ENCODE measurements at regions not wholly inside any gene's neighbourhood (a gene's known extent, or its start where the extent isn't known, plus 50 kb on each side); places are given as distances from the start of the nearest gene placed in this dataset.

DNA sequence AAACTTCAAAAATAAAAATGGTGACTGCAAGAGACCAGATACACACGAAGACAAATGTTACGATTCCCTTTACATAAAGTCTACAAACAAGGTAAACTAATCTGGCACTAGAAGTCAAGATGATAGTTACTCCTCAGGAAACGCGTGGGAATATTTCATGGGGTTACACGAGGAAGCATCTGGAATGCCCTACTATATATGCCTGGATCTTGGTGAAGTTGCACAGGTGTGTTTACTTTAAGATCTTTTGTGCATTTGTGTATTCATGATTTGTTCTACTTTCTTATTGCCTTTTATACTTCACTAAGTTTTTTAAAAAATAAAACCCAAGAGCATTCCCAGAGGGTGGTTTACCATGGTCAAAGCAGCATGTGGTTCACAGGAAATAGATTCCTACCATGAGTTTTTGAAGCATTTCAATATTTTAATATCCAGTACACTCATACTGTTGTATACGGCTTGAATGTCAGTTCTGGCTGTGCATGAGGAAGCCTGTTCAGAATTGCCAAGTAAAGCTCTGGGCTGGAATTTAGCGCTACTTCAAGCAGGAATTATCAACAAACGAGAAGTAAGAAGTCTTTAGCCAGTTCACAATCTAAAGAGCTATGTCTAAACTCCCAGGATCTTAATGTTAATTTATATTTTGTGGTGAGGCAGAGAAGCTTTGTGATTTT is 239.8 kb upstream of the KLHL1 start:
- Histone ChIP-seq H3K27ac (ENCODE audit: low read depth, low read length) (no peak overlapping the region), H3K9me2 (replicated peaks; ENCODE audit: insufficient read depth, low read length) (no peaks in the 10 kb centered on the region)
- no peak for TF ChIP-seq EZH2phosphoT487 (conservative IDR thresholded peaks at IDR 0.05; ENCODE audit: low read length)
- TF ChIP-seq, protein P1, sequence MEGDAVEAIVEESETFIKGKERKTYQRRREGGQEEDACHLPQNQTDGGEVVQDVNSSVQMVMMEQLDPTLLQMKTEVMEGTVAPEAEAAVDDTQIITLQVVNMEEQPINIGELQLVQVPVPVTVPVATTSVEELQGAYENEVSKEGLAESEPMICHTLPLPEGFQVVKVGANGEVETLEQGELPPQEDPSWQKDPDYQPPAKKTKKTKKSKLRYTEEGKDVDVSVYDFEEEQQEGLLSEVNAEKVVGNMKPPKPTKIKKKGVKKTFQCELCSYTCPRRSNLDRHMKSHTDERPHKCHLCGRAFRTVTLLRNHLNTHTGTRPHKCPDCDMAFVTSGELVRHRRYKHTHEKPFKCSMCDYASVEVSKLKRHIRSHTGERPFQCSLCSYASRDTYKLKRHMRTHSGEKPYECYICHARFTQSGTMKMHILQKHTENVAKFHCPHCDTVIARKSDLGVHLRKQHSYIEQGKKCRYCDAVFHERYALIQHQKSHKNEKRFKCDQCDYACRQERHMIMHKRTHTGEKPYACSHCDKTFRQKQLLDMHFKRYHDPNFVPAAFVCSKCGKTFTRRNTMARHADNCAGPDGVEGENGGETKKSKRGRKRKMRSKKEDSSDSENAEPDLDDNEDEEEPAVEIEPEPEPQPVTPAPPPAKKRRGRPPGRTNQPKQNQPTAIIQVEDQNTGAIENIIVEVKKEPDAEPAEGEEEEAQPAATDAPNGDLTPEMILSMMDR (IDR thresholded peaks at IDR 0.05; ENCODE audit: insufficient read depth, low read length, poor library complexity, severe bottlenecking) = no peak

DNA sequence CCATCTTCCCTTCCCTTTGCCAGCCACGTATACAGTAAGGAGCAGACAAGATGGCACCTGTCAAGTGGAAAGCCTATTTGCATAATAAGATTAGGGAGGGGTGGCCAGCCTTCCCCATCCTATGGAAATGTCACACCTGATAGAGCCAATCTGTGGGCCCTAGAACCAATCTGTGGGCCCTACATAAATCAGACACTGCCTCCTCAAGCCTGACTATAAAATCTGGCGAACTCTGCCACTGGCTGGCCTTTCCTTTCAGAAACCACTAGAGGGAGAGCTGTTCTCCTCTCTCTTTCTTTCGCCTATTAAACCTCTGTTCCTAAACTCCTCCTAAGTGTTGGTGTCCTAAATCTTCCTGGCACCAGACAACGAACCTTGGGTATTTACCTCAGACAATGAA is 231.5 kb upstream of the KLHL1 start:
- H3K27me3 ChIP-seq (ENCODE audit: low read length) = no peaks in the 10 kb centered on the region
- no peak overlapping the region for H3K27ac ChIP-seq (ENCODE audit: low read depth, low read length)
- peak overlapping the region; percentile 66 for H2AFZ ChIP-seq (ENCODE audit: low read depth, low read length, severe bottlenecking)
- H3F3A ChIP-seq (ENCODE audit: insufficient read depth) = no peaks in the 10 kb centered on the region
- no peak overlapping the region for H3K4me2 ChIP-seq (ENCODE audit: low read depth, low read length, poor library complexity, severe bottlenecking)
- H3K9me3 ChIP-seq (ENCODE audit: insufficient read depth, low read length) = no peaks in the 10 kb centered on the region
- no peaks in the 10 kb centered on the region for H3K36me3 ChIP-seq (ENCODE audit: low read length)
- no peaks in the 10 kb centered on the region for H4K20me1 ChIP-seq (ENCODE audit: low read depth, low read length)
- H3K4me3 ChIP-seq (ENCODE audit: insufficient read depth, low read length, poor library complexity, severe bottlenecking) = no peak overlapping the region
- TF ChIP-seq EZH2phosphoT487 (conservative IDR thresholded peaks at IDR 0.05; ENCODE audit: low read length) = no peak
- TF ChIP-seq, protein P1 (IDR thresholded peaks at IDR 0.05; ENCODE audit: insufficient read depth, low read length, poor library complexity, severe bottlenecking) = peak; percentile 37
- H3K9me2 ChIP-seq (replicated peaks; ENCODE audit: insufficient read depth, low read length) = no peaks in the 10 kb centered on the region
- H3K9ac ChIP-seq (ENCODE audit: low read length) = no peak overlapping the region
- H3K79me2 ChIP-seq (ENCODE audit: insufficient read depth, low read length) = no peaks in the 10 kb centered on the region

More for the DNA sequence above, 239.8 kb upstream of the KLHL1 start:
- no peaks in the 10 kb centered on the region for H3K79me2 ChIP-seq (ENCODE audit: insufficient read depth, low read length)
- H3K36me3 ChIP-seq (ENCODE audit: low read length) = no peaks in the 10 kb centered on the region
- no peaks in the 10 kb centered on the region for H3F3A ChIP-seq (ENCODE audit: insufficient read depth)
- no peak overlapping the region for H3K4me3 ChIP-seq (ENCODE audit: insufficient read depth, low read length, poor library complexity, severe bottlenecking)
- H3K4me2 ChIP-seq (ENCODE audit: low read depth, low read length, poor library complexity, severe bottlenecking) = no peak overlapping the region
- no peak overlapping the region for H2AFZ ChIP-seq (ENCODE audit: low read depth, low read length, severe bottlenecking)
- no peaks in the 10 kb centered on the region for H3K27me3 ChIP-seq (ENCODE audit: low read length)
- H3K9ac ChIP-seq (ENCODE audit: low read length) = no peak overlapping the region
- H3K9me3 ChIP-seq (ENCODE audit: insufficient read depth, low read length) = no peaks in the 10 kb centered on the region
- no peaks in the 10 kb centered on the region for H4K20me1 ChIP-seq (ENCODE audit: low read depth, low read length)

DNA sequence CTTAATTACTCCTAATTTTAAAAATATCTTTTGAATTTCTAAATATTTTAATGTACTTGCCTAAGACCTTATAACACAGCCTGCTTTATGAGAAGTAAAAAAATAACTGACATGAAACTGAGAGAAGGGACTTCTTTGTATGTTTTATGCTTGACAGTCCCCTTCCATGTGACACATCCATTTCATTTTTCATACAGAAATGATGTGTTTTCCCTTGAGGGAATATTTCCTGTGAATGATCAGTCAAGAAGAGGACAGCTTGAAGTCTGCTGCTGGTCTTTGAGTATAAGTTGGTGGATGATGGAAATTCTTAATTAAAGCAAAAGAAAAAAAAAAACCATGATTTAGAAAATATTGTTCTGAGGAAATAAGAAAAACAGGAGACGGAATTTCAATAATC is 230.4 kb upstream of the KLHL1 start:
- no peaks in the 10 kb centered on the region for H3K27me3 ChIP-seq (ENCODE audit: low read length)
- no peak overlapping the region for H3K4me2 ChIP-seq (ENCODE audit: low read depth, low read length, poor library complexity, severe bottlenecking)
- H3K27ac ChIP-seq (ENCODE audit: low read depth, low read length) = no peak overlapping the region
- no peak overlapping the region for H3K4me3 ChIP-seq (ENCODE audit: insufficient read depth, low read length, poor library complexity, severe bottlenecking)
- H3K9me2 ChIP-seq (replicated peaks; ENCODE audit: insufficient read depth, low read length) = no peaks in the 10 kb centered on the region
- no peaks in the 10 kb centered on the region for H4K20me1 ChIP-seq (ENCODE audit: low read depth, low read length)
- H3K9ac ChIP-seq (ENCODE audit: low read length) = no peak overlapping the region
- H3K9me3 ChIP-seq (ENCODE audit: insufficient read depth, low read length) = no peaks in the 10 kb centered on the region
- H3F3A ChIP-seq (ENCODE audit: insufficient read depth) = no peaks in the 10 kb centered on the region
- H2AFZ ChIP-seq (ENCODE audit: low read depth, low read length, severe bottlenecking) = no peak overlapping the region
- no peaks in the 10 kb centered on the region for H3K36me3 ChIP-seq (ENCODE audit: low read length)
- TF ChIP-seq, protein P1 (IDR thresholded peaks at IDR 0.05; ENCODE audit: insufficient read depth, low read length, poor library complexity, severe bottlenecking) = no peak
- TF ChIP-seq EZH2phosphoT487 (conservative IDR thresholded peaks at IDR 0.05; ENCODE audit: low read length) = no peak
- no peaks in the 10 kb centered on the region for H3K79me2 ChIP-seq (ENCODE audit: insufficient read depth, low read length)
